H1 (cell line): ENCODE measurements at regions not wholly inside any gene's neighbourhood (a gene's known extent, or its start where the extent isn't known, plus 50 kb on each side); places are given as distances from the start of the nearest gene placed in this dataset.

Experiments
- CTCF ChIA-PET: fragments of 300-600 bp; sonication (Branson Sonifier 250); formaldehyde crosslinking; loops from one replicate; lab custom pipeline; 2021; ENCODE audit not compliant: partially characterized antibody; lab: Charles Lee
- POLR2A ChIA-PET: fragments of 300-600 bp; sonication (Branson Sonifier 250); formaldehyde crosslinking; loops from one replicate; lab custom pipeline; 2021; ENCODE audit warnings: inconsistent platforms; ENCODE audit not compliant: partially characterized antibody; lab: Charles Lee
- DNase-seq, 2 experiments: peaks; one replicate each; pipeline versions ENCODE4 v3.0.0 to v3.0.0-alpha.2; 2010 to 2022; ENCODE audit warnings: low spot score in 2 of 2, low read depth in 1 of 2, mixed read lengths in 1 of 2
- FAIRE-seq: peaks from 2 replicates; lab custom pipeline; 2011; peaks lifted over from hg19 to GRCh38; lab: Jason Lieb, UNC
- H2AFZ ChIP-seq: 2 replicates; pipeline ENCODE4 v1.8.1; 2012; ENCODE audit warnings: low read length, inconsistent platforms
- H2AK5ac ChIP-seq: 2 replicates; pipeline ENCODE4 v1.6.1; 2013; ENCODE audit warnings: low read depth, low read length
- H2BK120ac ChIP-seq: replicated peaks from 2 replicates; pipeline ENCODE3; 2013; ENCODE audit warnings: low read depth, low read length, inconsistent platforms
- H2BK12ac ChIP-seq: 2 replicates; pipeline ENCODE4 v1.6.1; 2013; ENCODE audit warnings: low read depth, low read length
- H2BK15ac ChIP-seq: 2 replicates; pipeline ENCODE4 v1.6.1; 2013; ENCODE audit warnings: low read length
- H2BK20ac ChIP-seq: 2 replicates; pipeline ENCODE4 v1.6.1; 2013; ENCODE audit warnings: low read length
- H2BK5ac ChIP-seq: 2 replicates; pipeline ENCODE4 v1.6.1; 2013; ENCODE audit warnings: low read depth, low read length
- H3K14ac ChIP-seq: 2 replicates; pipeline ENCODE4 v1.6.1; 2013; ENCODE audit warnings: inconsistent platforms; ENCODE audit not compliant: insufficient read length
- H3K18ac ChIP-seq: 2 replicates; pipeline ENCODE4 v1.6.1; 2013; ENCODE audit warnings: low read length; ENCODE audit errors: extremely low read depth
- H3K23ac ChIP-seq: 2 replicates; pipeline ENCODE4 v1.6.1; 2013; ENCODE audit warnings: inconsistent platforms; ENCODE audit not compliant: insufficient read length
- H3K23me2 ChIP-seq: 2 replicates; pipeline ENCODE4 v1.6.1; 2013; ENCODE audit warnings: low read depth, low read length
- H3K27ac ChIP-seq: 2 replicates; pipeline ENCODE4 v1.6.1; 2011; ENCODE audit warnings: low read depth, low read length, inconsistent platforms
- H3K27me3 ChIP-seq, 4 experiments: replicated peaks in 1 of 4; 1 replicate in 1 of 4; 2 replicates in 3 of 4; pipeline versions ENCODE4 v1.6.1 to v1.8.1; 2011 to 2013; ENCODE audit warnings: low read length in 3 of 4, mild to moderate bottlenecking in 3 of 4, inconsistent platforms in 2 of 4, mixed read lengths in 2 of 4, moderate library complexity in 1 of 4; ENCODE audit not compliant: control insufficient read depth in 3 of 4, insufficient read depth in 3 of 4; ENCODE audit errors: extremely low read depth in 1 of 4
- H3K36me3 ChIP-seq, 4 experiments: 2 replicates each; pipeline versions ENCODE4 v1.6.1 to v1.8.1; 2011 to 2013; ENCODE audit warnings: mild to moderate bottlenecking in 4 of 4, low read length in 3 of 4, moderate library complexity in 2 of 4, control low read depth in 1 of 4, inconsistent platforms in 1 of 4; ENCODE audit not compliant: insufficient read depth in 4 of 4, control insufficient read depth in 2 of 4
- H3K4ac ChIP-seq: replicated peaks from 2 replicates; pipeline ENCODE3; 2013; ENCODE audit warnings: low read length, low read depth, mixed read lengths, inconsistent platforms; ENCODE audit not compliant: insufficient read length
- H3K4me1 ChIP-seq, 4 experiments: replicated peaks in 1 of 4; 1 replicate in 1 of 4; 2 replicates in 3 of 4; pipeline versions ENCODE4 v1.6.1 to v1.8.1; 2011 to 2013; ENCODE audit warnings: low read length in 3 of 4, inconsistent platforms in 2 of 4, mixed read lengths in 1 of 4; ENCODE audit not compliant: insufficient read depth in 4 of 4, control insufficient read depth in 3 of 4
- H3K4me2 ChIP-seq, 2 experiments: 2 replicates each; pipeline versions ENCODE4 v1.6.1 to v1.8.1; 2011 to 2013; ENCODE audit warnings: low read depth in 2 of 2, low read length in 2 of 2, control low read depth in 1 of 2, inconsistent platforms in 1 of 2, mild to moderate bottlenecking in 1 of 2; ENCODE audit not compliant: insufficient read depth in 1 of 2
- H3K4me3 ChIP-seq, 4 experiments: fragments of 200-600, 300-600 bp in 1 of 4; sonication (generic), shearing (Covaris generic), sonication (Bioruptor Twin) in 1 of 4; 2 replicates each; pipeline versions ENCODE4 v1.5.1 to v1.8.1; 2011 to 2016; ENCODE audit warnings: low read length in 4 of 4, low read depth in 3 of 4, control low read depth in 2 of 4, inconsistent platforms in 2 of 4, mild to moderate bottlenecking in 2 of 4, mixed read lengths in 1 of 4, moderate library complexity in 1 of 4; ENCODE audit not compliant: insufficient read depth in 2 of 4; ENCODE audit errors: extremely low read depth in 1 of 4
- H3K56ac ChIP-seq: replicated peaks from 2 replicates; pipeline ENCODE3; 2013; ENCODE audit warnings: low read depth, mild to moderate bottlenecking, mixed read lengths, low read length, inconsistent platforms; ENCODE audit not compliant: insufficient read length
- H3K79me1 ChIP-seq: 2 replicates; pipeline ENCODE4 v1.6.1; 2013; ENCODE audit warnings: low read depth, low read length, control low read depth
- H3K79me2 ChIP-seq, 2 experiments: 2 replicates each; pipeline versions ENCODE4 v1.6.1 to v1.8.1; 2012 to 2013; ENCODE audit warnings: low read length in 2 of 2, mild to moderate bottlenecking in 2 of 2, inconsistent platforms in 1 of 2; ENCODE audit not compliant: insufficient read depth in 2 of 2, control insufficient read depth in 1 of 2
- H3K9ac ChIP-seq, 4 experiments: replicated peaks in 1 of 4; 1 replicate in 1 of 4; 2 replicates in 3 of 4; pipeline versions ENCODE4 v1.6.1 to v1.8.1; 2011 to 2013; ENCODE audit warnings: low read depth in 3 of 4, low read length in 3 of 4, control low read depth in 2 of 4, mild to moderate bottlenecking in 2 of 4, moderate library complexity in 2 of 4, inconsistent platforms in 1 of 4; ENCODE audit errors: extremely low read depth in 1 of 4
- H3K9me3 ChIP-seq, 2 experiments: 2 replicates each; pipeline versions ENCODE4 v1.6.1 to v1.8.1; 2012 to 2013; ENCODE audit warnings: mild to moderate bottlenecking in 2 of 2, moderate library complexity in 2 of 2, control low read depth in 1 of 2, inconsistent platforms in 1 of 2, low read depth in 1 of 2, low read length in 1 of 2, mixed read lengths in 1 of 2; ENCODE audit not compliant: insufficient read depth in 2 of 2
- H4K20me1 ChIP-seq, 2 experiments: replicated peaks in 1 of 2; 2 replicates each; pipeline versions ENCODE3 to v1.8.1; 2011 to 2013; ENCODE audit warnings: inconsistent platforms in 2 of 2, low read length in 2 of 2, mild to moderate bottlenecking in 1 of 2; ENCODE audit not compliant: insufficient read depth in 2 of 2, control insufficient read depth in 1 of 2
- H4K5ac ChIP-seq: 2 replicates; pipeline ENCODE4 v1.6.1; 2013; ENCODE audit warnings: low read length, low read depth, mixed read lengths, inconsistent platforms; ENCODE audit not compliant: insufficient read length
- H4K8ac ChIP-seq: 2 replicates; pipeline ENCODE4 v1.8.0; 2013; ENCODE audit warnings: mild to moderate bottlenecking, moderate library complexity, low read length, inconsistent platforms; ENCODE audit not compliant: insufficient read depth; ENCODE audit errors: extremely low read depth
- H4K91ac ChIP-seq: replicated peaks from 2 replicates; pipeline ENCODE3; 2013; ENCODE audit warnings: low read length, mixed read lengths, inconsistent platforms; ENCODE audit not compliant: insufficient read length
- CHD1 ChIP-seq: IDR thresholded peaks from 2 replicates; pipeline ENCODE4 v1.6.1; 2012; ENCODE audit warnings: low read depth, low read length, improper control_type of control experiment
- CTBP2 ChIP-seq: IDR thresholded peaks from 2 replicates; pipeline ENCODE4 v1.7.0; 2011; ENCODE audit warnings: borderline replicate concordance, mild to moderate bottlenecking, moderate library complexity, mixed read lengths, low read length; ENCODE audit not compliant: insufficient read depth, insufficient read length
- EP300 ChIP-seq, 2 experiments: IDR thresholded peaks; 1 replicate in 1 of 2; 2 replicates in 1 of 2; pipeline ENCODE4 v1.6.1; 2011 to 2012; ENCODE audit warnings: low read depth in 2 of 2, low read length in 2 of 2, mild to moderate bottlenecking in 2 of 2, borderline replicate concordance in 1 of 2, inconsistent platforms in 1 of 2, moderate library complexity in 1 of 2
- EZH2 ChIP-seq: fragments of 200-600 bp; sonication (generic); IDR thresholded peaks from 2 replicates; pipeline ENCODE4 v1.7.1; 2012; ENCODE audit warnings: low read depth, mild to moderate bottlenecking, moderate library complexity, low read length, inconsistent platforms; ENCODE audit not compliant: severe bottlenecking
- GABPA ChIP-seq: IDR thresholded peaks from 2 replicates; pipeline ENCODE4 v1.6.1; 2011; ENCODE audit warnings: mild to moderate bottlenecking, low read length, moderate library complexity, borderline replicate concordance; ENCODE audit not compliant: insufficient read depth
- KDM4A ChIP-seq: IDR thresholded peaks from one replicate; pipeline ENCODE4 v1.7.1; 2012; ENCODE audit warnings: low read depth, mild to moderate bottlenecking, moderate library complexity, low read length, inconsistent platforms; ENCODE audit not compliant: severe bottlenecking
- POLR2AphosphoS5 ChIP-seq: IDR thresholded peaks from 2 replicates; pipeline ENCODE4 v1.6.1; 2011; ENCODE audit warnings: low read depth, low read length
- TAF1 ChIP-seq: IDR thresholded peaks from 2 replicates; pipeline ENCODE4 v1.6.1; 2011; ENCODE audit warnings: mild to moderate bottlenecking, low read depth, low read length
- TEAD4 ChIP-seq: IDR thresholded peaks from 2 replicates; pipeline ENCODE4 v1.6.1; 2012; ENCODE audit warnings: low read depth, low read length, inconsistent platforms, mixed read lengths
- WGBS, 2 experiments: shearing (Covaris generic) in 1 of 2; methylation state at CpG; one replicate each; pipeline versions ENCODE4 v1.1.6 to v1.1.7; 2013 to 2015; ENCODE audit warnings: low lambda C conversion rate in 2 of 2, mixed read lengths in 2 of 2, inconsistent platforms in 1 of 2, low coverage in 1 of 2, missing lambda C conversion rate in 1 of 2; ENCODE audit not compliant: insufficient replicate concordance in 2 of 2, insufficient coverage in 1 of 2, insufficient read length in 1 of 2; ENCODE audit errors: extremely low coverage in 1 of 2, missing lambda C conversion rate in 1 of 2; 5-methylcytosine and 5-hydroxymethylcytosine counted together

GRCh38 chrX:116230130-116230898, 59.8 kb downstream of the AGTR2 start:
- Histone ChIP-seq H3K79me2 (no peaks in the 10 kb centered on the region), H3K18ac (no peak overlapping the region), H2AK5ac (no peak overlapping the region), H4K91ac (no peak overlapping the region), H3K27ac (no peak overlapping the region), H2BK120ac (no peak overlapping the region), H3K23ac (no peak overlapping the region), H3K4ac (no peak overlapping the region), H4K20me1 (no peaks in the 10 kb centered on the region), H2BK12ac (no peak overlapping the region), H3K4me3 (no peak overlapping the region), H3K4me1 (no peaks in the 10 kb centered on the region), H3K4me2 (no peak overlapping the region), H3K23me2 (no peaks in the 10 kb centered on the region), H3K9ac (no peak overlapping the region), H3K27me3 (no peaks in the 10 kb centered on the region), H3K36me3 (no peaks in the 10 kb centered on the region), H2BK15ac (no peak overlapping the region), H4K5ac (no peak overlapping the region), H3K56ac (no peak overlapping the region), H2BK5ac (no peak overlapping the region), H3K14ac (no peak overlapping the region), H2BK20ac (no peak overlapping the region), H2AFZ (no peak overlapping the region), H3K9me3 (no peaks in the 10 kb centered on the region), H4K8ac (no peak overlapping the region), H3K79me1 (no peaks in the 10 kb centered on the region)
- DNase-seq (no peak), FAIRE-seq (no peak)
- ChIA-PET POLR2A (no interaction called here), CTCF (no interaction called here)
- 93% methylated on average over 4 of the region's 4 CpGs; no CpG with 5 or more reads in 1 of the 2 experiments for WGBS, 2 experiments
- TF ChIP-seq TEAD4 (no peak), POLR2AphosphoS5 (no peak), GABPA (no peak), KDM4A (no peak), EZH2 (no peak), CHD1 (no peak), TAF1 (no peak), EP300 (IDR thresholded peaks at IDR 0.05; ENCODE audit: borderline replicate concordance in 1 of 2, low read depth in 2 of 2, low read length in 2 of 2) (no peak), CTBP2 (no peak)
